GM12892 (cell line): ENCODE measurements at regions not wholly inside any gene's neighbourhood (a gene's known extent, or its start where the extent isn't known, plus 50 kb on each side); places are given as distances from the start of the nearest gene placed in this dataset.

Experiments used
- POLR2A ChIP-seq: IDR thresholded peaks from 2 replicates; pipeline ENCODE4 v1.6.1; 2011; ENCODE audit warnings: low read depth, low read length, control low read depth
- POLR2AphosphoS5 ChIP-seq: IDR thresholded peaks from 2 replicates; pipeline ENCODE4 v1.6.1; 2011; ENCODE audit warnings: low read depth, low read length, control low read depth
- TAF1 ChIP-seq: IDR thresholded peaks from 2 replicates; pipeline ENCODE4 v1.6.1; 2011; ENCODE audit warnings: low read depth, mild to moderate bottlenecking, control low read depth, low read length, borderline replicate concordance

DNA sequence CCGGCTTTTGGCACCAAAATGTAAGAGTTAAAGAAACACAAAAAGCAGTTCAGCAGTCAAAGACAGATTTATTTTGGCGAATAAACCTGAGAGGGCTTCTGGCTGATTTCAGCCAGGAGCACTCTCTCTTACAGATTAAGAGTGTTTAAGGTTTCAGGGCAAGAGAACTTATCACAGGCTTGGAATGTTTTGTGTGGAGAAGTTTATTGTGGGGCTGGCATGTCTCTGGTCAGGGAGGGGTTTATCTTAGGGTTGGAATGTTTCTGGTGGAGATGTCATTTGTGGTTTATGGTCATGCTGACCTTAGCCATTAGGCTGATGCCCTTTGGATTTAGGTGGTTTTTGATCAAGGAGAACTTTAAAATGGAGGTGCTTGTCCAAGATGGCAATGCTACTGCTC is 622.3 kb upstream of the PTPRD start:
- TF ChIP-seq POLR2A (no peak), POLR2AphosphoS5 (no peak), TAF1 (no peak)
